ENCODE measurements at regions not wholly inside any gene's neighbourhood (a gene's known extent, or its start where the extent isn't known, plus 50 kb on each side); places are given as distances from the start of the nearest gene placed in this dataset.

DNA sequence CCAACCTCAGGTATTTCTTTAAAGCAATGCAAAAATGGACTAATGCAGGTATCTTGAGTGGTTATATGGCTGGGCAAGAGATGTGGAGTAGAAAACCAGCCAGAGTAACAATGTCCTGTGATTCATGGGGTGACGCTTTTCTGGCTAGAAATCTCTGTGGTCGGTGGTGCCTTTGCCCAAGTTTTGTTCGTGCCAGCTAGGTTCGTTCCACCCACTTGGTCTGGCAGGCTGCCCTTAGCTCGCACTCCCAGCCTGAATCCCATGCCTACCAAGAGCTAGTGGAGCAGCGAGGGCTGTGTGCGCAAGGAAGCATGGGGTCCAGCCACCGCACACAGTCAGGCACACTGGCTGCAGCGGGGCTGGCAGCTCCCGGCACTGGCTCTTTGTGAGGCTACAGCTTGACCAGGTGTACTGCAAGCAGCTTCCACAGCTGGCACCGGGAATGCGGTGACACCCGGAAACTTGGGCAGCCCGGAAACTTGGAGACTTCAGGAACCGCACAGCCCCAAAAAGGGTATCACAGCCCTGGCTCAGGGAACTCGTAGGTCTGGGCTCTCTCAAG, 349.6 kb upstream of the PCDH20 start:
- TF ChIP-seq ELF4 (CRISPR knock-in tag; IDR thresholded peaks at IDR 0.05; ENCODE audit: low read depth) (no peak), ESRRA (CRISPR knock-in tag; IDR thresholded peaks at IDR 0.05; ENCODE audit: borderline replicate concordance) (no peak), NR3C1 (CRISPR knock-in tag; conservative IDR thresholded peaks at IDR 0.05; ENCODE audit: low read depth) (no peak)
- TF ChIP-seq, protein P1, sequence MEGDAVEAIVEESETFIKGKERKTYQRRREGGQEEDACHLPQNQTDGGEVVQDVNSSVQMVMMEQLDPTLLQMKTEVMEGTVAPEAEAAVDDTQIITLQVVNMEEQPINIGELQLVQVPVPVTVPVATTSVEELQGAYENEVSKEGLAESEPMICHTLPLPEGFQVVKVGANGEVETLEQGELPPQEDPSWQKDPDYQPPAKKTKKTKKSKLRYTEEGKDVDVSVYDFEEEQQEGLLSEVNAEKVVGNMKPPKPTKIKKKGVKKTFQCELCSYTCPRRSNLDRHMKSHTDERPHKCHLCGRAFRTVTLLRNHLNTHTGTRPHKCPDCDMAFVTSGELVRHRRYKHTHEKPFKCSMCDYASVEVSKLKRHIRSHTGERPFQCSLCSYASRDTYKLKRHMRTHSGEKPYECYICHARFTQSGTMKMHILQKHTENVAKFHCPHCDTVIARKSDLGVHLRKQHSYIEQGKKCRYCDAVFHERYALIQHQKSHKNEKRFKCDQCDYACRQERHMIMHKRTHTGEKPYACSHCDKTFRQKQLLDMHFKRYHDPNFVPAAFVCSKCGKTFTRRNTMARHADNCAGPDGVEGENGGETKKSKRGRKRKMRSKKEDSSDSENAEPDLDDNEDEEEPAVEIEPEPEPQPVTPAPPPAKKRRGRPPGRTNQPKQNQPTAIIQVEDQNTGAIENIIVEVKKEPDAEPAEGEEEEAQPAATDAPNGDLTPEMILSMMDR (IDR thresholded peaks at IDR 0.05) = no peak
- TF ChIP-seq, protein P2, sequence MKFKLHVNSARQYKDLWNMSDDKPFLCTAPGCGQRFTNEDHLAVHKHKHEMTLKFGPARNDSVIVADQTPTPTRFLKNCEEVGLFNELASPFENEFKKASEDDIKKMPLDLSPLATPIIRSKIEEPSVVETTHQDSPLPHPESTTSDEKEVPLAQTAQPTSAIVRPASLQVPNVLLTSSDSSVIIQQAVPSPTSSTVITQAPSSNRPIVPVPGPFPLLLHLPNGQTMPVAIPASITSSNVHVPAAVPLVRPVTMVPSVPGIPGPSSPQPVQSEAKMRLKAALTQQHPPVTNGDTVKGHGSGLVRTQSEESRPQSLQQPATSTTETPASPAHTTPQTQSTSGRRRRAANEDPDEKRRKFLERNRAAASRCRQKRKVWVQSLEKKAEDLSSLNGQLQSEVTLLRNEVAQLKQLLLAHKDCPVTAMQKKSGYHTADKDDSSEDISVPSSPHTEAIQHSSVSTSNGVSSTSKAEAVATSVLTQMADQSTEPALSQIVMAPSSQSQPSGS (CRISPR knock-in tag; IDR thresholded peaks at IDR 0.05; ENCODE audit: borderline replicate concordance, low read depth) = no peak
